Esophagus muscularis mucosa (tissue), 3 donors: ENCODE measurements at regions not wholly inside any gene's neighbourhood (a gene's known extent, or its start where the extent isn't known, plus 50 kb on each side); places are given as distances from the start of the nearest gene placed in this dataset.

Experiments
- CTCF ChIP-seq, 3 experiments: fragments of 200-600 bp in 2 of 3; fragments of 450-650 bp in 1 of 3; sonication (generic) in 2 of 3; IDR thresholded peaks; one replicate each; pipeline ENCODE4 v1.5.1; 2017 to 2019; ENCODE audit warnings: antibody characterized with exemption in 3 of 3, mild to moderate bottlenecking in 2 of 3, moderate library complexity in 1 of 3
- POLR2A ChIP-seq: fragments of 450-650 bp; IDR thresholded peaks from one replicate; pipeline ENCODE4 v1.6.1; 2017; ENCODE audit warnings: antibody characterized with exemption, moderate library complexity, mild to moderate bottlenecking, low read depth

- TF ChIP-seq CTCF (IDR thresholded peaks at IDR 0.05) = no peak
- TF ChIP-seq POLR2A = no peak
Observed at GRCh38 chr5:119741691-119742090, 112.3 kb downstream of the FAM170A start.
